PFSK-1 (cell line): ENCODE measurements at regions not wholly inside any gene's neighbourhood (a gene's known extent, or its start where the extent isn't known, plus 50 kb on each side); places are given as distances from the start of the nearest gene placed in this dataset.

Source experiments
- FOXP2 ChIP-seq: optimal IDR thresholded peaks from 2 replicates; pipeline ENCODE3; 2011; ENCODE audit warnings: borderline replicate concordance, control low read depth, inconsistent platforms; ENCODE audit not compliant: insufficient read depth; ENCODE audit errors: extremely low read length, extremely low read depth
- POLR2AphosphoS5 ChIP-seq: IDR thresholded peaks from 2 replicates; pipeline ENCODE4 v1.6.1; 2012; ENCODE audit warnings: low read depth, mild to moderate bottlenecking, control low read depth, low read length, moderate library complexity
- REST ChIP-seq, 2 experiments: IDR thresholded peaks; 2 replicates each; pipeline versions ENCODE4 v1.6.1 to v1.8.0; 2011 to 2012; ENCODE audit warnings: low read depth in 2 of 2, low read length in 2 of 2, control low read depth in 1 of 2, inconsistent platforms in 1 of 2, mild to moderate bottlenecking in 1 of 2, moderate library complexity in 1 of 2; ENCODE audit not compliant: insufficient read depth in 1 of 2
- SIN3A ChIP-seq: IDR thresholded peaks from 2 replicates; pipeline ENCODE4 v1.6.1; 2012; ENCODE audit warnings: mild to moderate bottlenecking, low read length, moderate library complexity, borderline replicate concordance; ENCODE audit not compliant: insufficient read depth
- TAF1 ChIP-seq: IDR thresholded peaks from 2 replicates; pipeline ENCODE4 v1.6.1; 2012; ENCODE audit warnings: low read length, control low read depth, borderline replicate concordance; ENCODE audit not compliant: insufficient read depth

- TF ChIP-seq REST (IDR thresholded peaks at IDR 0.05; ENCODE audit: insufficient read depth in 1 of 2, low read depth in 2 of 2, low read length in 2 of 2): no peak
- no peak for TF ChIP-seq TAF1
- TF ChIP-seq FOXP2: no peak
- TF ChIP-seq POLR2AphosphoS5: no peak
- TF ChIP-seq SIN3A: no peak
Measured at GRCh38 chr13:90776051-90776748, 571.3 kb upstream of the MIR17HG start.

GRCh38 chr13:90783273-90783672, 564.2 kb upstream of the MIR17HG start:
- TF ChIP-seq REST (IDR thresholded peaks at IDR 0.05; ENCODE audit: insufficient read depth in 1 of 2, low read depth in 2 of 2, low read length in 2 of 2) (no peak), TAF1 (no peak), POLR2AphosphoS5 (no peak), SIN3A (no peak), FOXP2 (no peak)

- no peak for TF ChIP-seq SIN3A
- TF ChIP-seq TAF1: no peak
- no peak for TF ChIP-seq REST (IDR thresholded peaks at IDR 0.05; ENCODE audit: insufficient read depth in 1 of 2, low read depth in 2 of 2, low read length in 2 of 2)
- no peak for TF ChIP-seq POLR2AphosphoS5
- no peak for TF ChIP-seq FOXP2
Measured at GRCh38 chr13:90787007-90787406, 560.5 kb upstream of the MIR17HG start.

- TF ChIP-seq REST (IDR thresholded peaks at IDR 0.05; ENCODE audit: insufficient read depth in 1 of 2, low read depth in 2 of 2, low read length in 2 of 2) (no peak), FOXP2 (no peak), SIN3A (no peak), TAF1 (no peak), POLR2AphosphoS5 (no peak)
Measured at GRCh38 chr13:90792335-90792734, 555.2 kb upstream of the MIR17HG start.
